ENCODE measurements at regions not wholly inside any gene's neighbourhood (a gene's known extent, or its start where the extent isn't known, plus 50 kb on each side); places are given as distances from the start of the nearest gene placed in this dataset.

DNA sequence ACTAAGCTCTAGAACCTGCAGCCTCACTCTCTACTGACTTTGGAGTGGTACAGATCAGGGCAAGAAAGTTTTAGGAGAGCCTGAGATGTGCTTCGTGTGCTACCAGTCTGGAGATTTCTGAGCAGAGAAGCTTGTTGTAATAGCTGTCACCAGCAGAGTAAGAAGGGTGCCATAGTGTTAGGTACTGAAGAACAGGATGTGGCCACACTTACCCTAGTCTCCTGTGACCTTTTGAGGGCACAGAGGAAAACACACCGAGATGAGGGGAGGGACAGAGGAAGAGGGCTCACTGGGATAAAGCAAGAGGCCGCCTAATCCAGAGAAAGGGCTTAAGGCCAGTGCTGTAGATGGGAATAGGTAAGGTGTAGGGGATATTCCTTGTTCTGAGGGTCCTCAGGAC is 146.2 kb upstream of the MTPN start:
- TF ChIP-seq, protein P1, sequence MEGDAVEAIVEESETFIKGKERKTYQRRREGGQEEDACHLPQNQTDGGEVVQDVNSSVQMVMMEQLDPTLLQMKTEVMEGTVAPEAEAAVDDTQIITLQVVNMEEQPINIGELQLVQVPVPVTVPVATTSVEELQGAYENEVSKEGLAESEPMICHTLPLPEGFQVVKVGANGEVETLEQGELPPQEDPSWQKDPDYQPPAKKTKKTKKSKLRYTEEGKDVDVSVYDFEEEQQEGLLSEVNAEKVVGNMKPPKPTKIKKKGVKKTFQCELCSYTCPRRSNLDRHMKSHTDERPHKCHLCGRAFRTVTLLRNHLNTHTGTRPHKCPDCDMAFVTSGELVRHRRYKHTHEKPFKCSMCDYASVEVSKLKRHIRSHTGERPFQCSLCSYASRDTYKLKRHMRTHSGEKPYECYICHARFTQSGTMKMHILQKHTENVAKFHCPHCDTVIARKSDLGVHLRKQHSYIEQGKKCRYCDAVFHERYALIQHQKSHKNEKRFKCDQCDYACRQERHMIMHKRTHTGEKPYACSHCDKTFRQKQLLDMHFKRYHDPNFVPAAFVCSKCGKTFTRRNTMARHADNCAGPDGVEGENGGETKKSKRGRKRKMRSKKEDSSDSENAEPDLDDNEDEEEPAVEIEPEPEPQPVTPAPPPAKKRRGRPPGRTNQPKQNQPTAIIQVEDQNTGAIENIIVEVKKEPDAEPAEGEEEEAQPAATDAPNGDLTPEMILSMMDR (IDR thresholded peaks at IDR 0.05) = no peak
- no peak for TF ChIP-seq EP300 (IDR thresholded peaks at IDR 0.05)
- no peak for TF ChIP-seq CEBPB (IDR thresholded peaks at IDR 0.05)
- no peak for TF ChIP-seq ZFP36 (IDR thresholded peaks at IDR 0.05; ENCODE audit: borderline replicate concordance, partially characterized antibody)
- TF ChIP-seq MAFK (IDR thresholded peaks at IDR 0.05; ENCODE audit: partially characterized antibody) = no peak
- no peak for TF ChIP-seq PHF8 (IDR thresholded peaks at IDR 0.05; ENCODE audit: borderline replicate concordance, low read depth)
- TF ChIP-seq, protein P2, sequence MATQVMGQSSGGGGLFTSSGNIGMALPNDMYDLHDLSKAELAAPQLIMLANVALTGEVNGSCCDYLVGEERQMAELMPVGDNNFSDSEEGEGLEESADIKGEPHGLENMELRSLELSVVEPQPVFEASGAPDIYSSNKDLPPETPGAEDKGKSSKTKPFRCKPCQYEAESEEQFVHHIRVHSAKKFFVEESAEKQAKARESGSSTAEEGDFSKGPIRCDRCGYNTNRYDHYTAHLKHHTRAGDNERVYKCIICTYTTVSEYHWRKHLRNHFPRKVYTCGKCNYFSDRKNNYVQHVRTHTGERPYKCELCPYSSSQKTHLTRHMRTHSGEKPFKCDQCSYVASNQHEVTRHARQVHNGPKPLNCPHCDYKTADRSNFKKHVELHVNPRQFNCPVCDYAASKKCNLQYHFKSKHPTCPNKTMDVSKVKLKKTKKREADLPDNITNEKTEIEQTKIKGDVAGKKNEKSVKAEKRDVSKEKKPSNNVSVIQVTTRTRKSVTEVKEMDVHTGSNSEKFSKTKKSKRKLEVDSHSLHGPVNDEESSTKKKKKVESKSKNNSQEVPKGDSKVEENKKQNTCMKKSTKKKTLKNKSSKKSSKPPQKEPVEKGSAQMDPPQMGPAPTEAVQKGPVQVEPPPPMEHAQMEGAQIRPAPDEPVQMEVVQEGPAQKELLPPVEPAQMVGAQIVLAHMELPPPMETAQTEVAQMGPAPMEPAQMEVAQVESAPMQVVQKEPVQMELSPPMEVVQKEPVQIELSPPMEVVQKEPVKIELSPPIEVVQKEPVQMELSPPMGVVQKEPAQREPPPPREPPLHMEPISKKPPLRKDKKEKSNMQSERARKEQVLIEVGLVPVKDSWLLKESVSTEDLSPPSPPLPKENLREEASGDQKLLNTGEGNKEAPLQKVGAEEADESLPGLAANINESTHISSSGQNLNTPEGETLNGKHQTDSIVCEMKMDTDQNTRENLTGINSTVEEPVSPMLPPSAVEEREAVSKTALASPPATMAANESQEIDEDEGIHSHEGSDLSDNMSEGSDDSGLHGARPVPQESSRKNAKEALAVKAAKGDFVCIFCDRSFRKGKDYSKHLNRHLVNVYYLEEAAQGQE (IDR thresholded peaks at IDR 0.05) = no peak
- no peak for TF ChIP-seq POLR2A (IDR thresholded peaks at IDR 0.05; ENCODE audit: low read length)
- TF ChIP-seq SMC3 (IDR thresholded peaks at IDR 0.05) = no peak
- no peak for TF ChIP-seq JUN (IDR thresholded peaks at IDR 0.05)
- TF ChIP-seq NPAS2 (CRISPR knock-in tag; IDR thresholded peaks at IDR 0.05; ENCODE audit: borderline replicate concordance) = no peak
